GM21576 (cell line): ENCODE measurements at regions not wholly inside any gene's neighbourhood (a gene's known extent, or its start where the extent isn't known, plus 50 kb on each side); places are given as distances from the start of the nearest gene placed in this dataset.

Source experiments
- ATAC-seq: cut with Tn5 transposase; IDR thresholded peaks from one replicate; pipeline ENCODE4 v1.9.1; 2021; ENCODE audit warnings: mild to moderate bottlenecking, moderate library complexity; ENCODE audit not compliant: unreplicated experiment

GRCh38 chr15:39474657-39475056, 106.2 kb upstream of the THBS1 start:
- ATAC-seq = no peak

- no peak for ATAC-seq
These were observed 101.9 kb upstream of the THBS1 start for GRCh38 chr15:39478996-39479395.

GRCh38 chr15:39479911-39480310, 101.0 kb upstream of the THBS1 start:
- ATAC-seq = no peak

GRCh38 chr15:39482459-39482858, 98.4 kb upstream of the THBS1 start:
- ATAC-seq = no peak

GRCh38 chr15:39486621-39487457, 94.0 kb upstream of the THBS1 start:
- no peak for ATAC-seq

- ATAC-seq = no peak
These were observed 93.5 kb upstream of the THBS1 start for GRCh38 chr15:39487458-39487735.

GRCh38 chr15:39488516-39488915, 92.4 kb upstream of the THBS1 start:
- no peak for ATAC-seq

- ATAC-seq = no peak
These were observed 91.9 kb upstream of the THBS1 start for GRCh38 chr15:39488961-39489360.

- no peak for ATAC-seq
These were observed 89.6 kb upstream of the THBS1 start for GRCh38 chr15:39491115-39491885.

GRCh38 chr15:39491886-39492490, 88.9 kb upstream of the THBS1 start:
- no peak for ATAC-seq

GRCh38 chr15:39493424-39494067, 87.3 kb upstream of the THBS1 start:
- no peak for ATAC-seq

- no peak for ATAC-seq
These were observed 86.4 kb upstream of the THBS1 start for GRCh38 chr15:39494462-39494861.

GRCh38 chr15:39495871-39496840, 84.7 kb upstream of the THBS1 start:
- no peak for ATAC-seq

- no peak for ATAC-seq
These were observed 83.7 kb upstream of the THBS1 start for GRCh38 chr15:39497016-39497758.

GRCh38 chr15:39497759-39498565, 82.9 kb upstream of the THBS1 start:
- no peak for ATAC-seq

GRCh38 chr15:39498629-39499028, 82.2 kb upstream of the THBS1 start:
- no peak for ATAC-seq

GRCh38 chr15:39499042-39499441, 81.8 kb upstream of the THBS1 start:
- ATAC-seq = no peak

GRCh38 chr15:39499681-39500080, 81.2 kb upstream of the THBS1 start:
- ATAC-seq = no peak
